Kidney epithelial cell (primary cell): ENCODE measurements at regions not wholly inside any gene's neighbourhood (a gene's known extent, or its start where the extent isn't known, plus 50 kb on each side); places are given as distances from the start of the nearest gene placed in this dataset.

Source experiments
- DNase-seq: peaks from one replicate; pipeline ENCODE4 v3.0.0-alpha.2; 2010; ENCODE audit warnings: low read depth
- H3K27me3 ChIP-seq: 2 replicates; pipeline ENCODE4 v1.6.0; 2011; ENCODE audit warnings: low read length; ENCODE audit not compliant: control insufficient read depth, insufficient read depth
- H3K36me3 ChIP-seq: 2 replicates; pipeline ENCODE4 v1.5.1; 2011; ENCODE audit warnings: low read length; ENCODE audit not compliant: control insufficient read depth, insufficient read depth
- H3K4me3 ChIP-seq: 2 replicates; pipeline ENCODE4 v1.5.1; 2011; ENCODE audit warnings: low read depth, mild to moderate bottlenecking, control low read depth, low read length
- CTCF ChIP-seq: IDR thresholded peaks from 2 replicates; pipeline ENCODE4 v1.5.1; 2011; ENCODE audit warnings: mild to moderate bottlenecking, moderate library complexity, low read length, control low read depth, inconsistent platforms; ENCODE audit not compliant: insufficient read depth, poor library complexity, severe bottlenecking

- no peak for DNase-seq
Observed at GRCh38 chr2:237159006-237159911, 73.6 kb downstream of the COPS8 start.

GRCh38 chr2:237160271-237160919 is 74.7 kb downstream of the COPS8 start:
- H3K27me3 ChIP-seq, result no peaks in the 10 kb centered on the region
- no peak for TF ChIP-seq CTCF
- H3K4me3 ChIP-seq, result no peak overlapping the region
- no peaks in the 10 kb centered on the region for H3K36me3 ChIP-seq
- DNase-seq, result no peak

More at GRCh38 chr2:237159006-237159911, 73.6 kb downstream of the COPS8 start:
- no peak for TF ChIP-seq CTCF
- H3K4me3 ChIP-seq, result no peak overlapping the region
- H3K36me3 ChIP-seq, result no peaks in the 10 kb centered on the region
- H3K27me3 ChIP-seq, result no peaks in the 10 kb centered on the region

GRCh38 chr2:237161189-237161588 is 75.5 kb downstream of the COPS8 start:
- no peaks in the 10 kb centered on the region for H3K36me3 ChIP-seq
- no peak overlapping the region for H3K4me3 ChIP-seq
- H3K27me3 ChIP-seq, result peaks cover 2% of the 10 kb centered on the region
- DNase-seq, result no peak
- no peak for TF ChIP-seq CTCF

GRCh38 chr2:237162959-237163358 is 77.3 kb downstream of the COPS8 start:
- H3K27me3 ChIP-seq, result peaks cover 2% of the 10 kb centered on the region
- no peak for TF ChIP-seq CTCF

GRCh38 chr2:237164474-237165042 is 78.9 kb downstream of the COPS8 start:
- H3K36me3 ChIP-seq, result no peaks in the 10 kb centered on the region
- no peak for TF ChIP-seq CTCF
- H3K27me3 ChIP-seq, result peaks cover 2% of the 10 kb centered on the region
- no peak for DNase-seq
- H3K4me3 ChIP-seq, result no peak overlapping the region

More at GRCh38 chr2:237162959-237163358, 77.3 kb downstream of the COPS8 start:
- H3K36me3 ChIP-seq, result no peaks in the 10 kb centered on the region
- no peak overlapping the region for H3K4me3 ChIP-seq
- DNase-seq, result no peak
